DOHH2 (cell line): ENCODE measurements at regions not wholly inside any gene's neighbourhood (a gene's known extent, or its start where the extent isn't known, plus 50 kb on each side); places are given as distances from the start of the nearest gene placed in this dataset.

Experiments used
- H3F3A ChIP-seq: fragments of 200-600 bp; sonication (generic), shearing (Covaris generic); 2 replicates; pipeline ENCODE4 v1.6.0; 2016; ENCODE audit warnings: antibody characterized with exemption, mild to moderate bottlenecking; ENCODE audit not compliant: control insufficient read depth, insufficient read depth
- H3K27ac ChIP-seq: fragments of 200-600 bp; sonication (generic); 2 replicates; pipeline ENCODE4 v1.5.1; 2014; ENCODE audit warnings: low read depth, mild to moderate bottlenecking, low read length, moderate library complexity
- H3K27me3 ChIP-seq: fragments of 200-600 bp; sonication (generic); 2 replicates; pipeline ENCODE4 v1.6.1; 2014; ENCODE audit warnings: mild to moderate bottlenecking, low read length, mixed read lengths; ENCODE audit not compliant: control insufficient read depth
- H3K36me3 ChIP-seq: fragments of 200-600 bp; sonication (generic); 2 replicates; pipeline ENCODE4 v1.6.1; 2014; ENCODE audit warnings: mild to moderate bottlenecking, low read length, moderate library complexity, mixed read lengths; ENCODE audit not compliant: control insufficient read depth
- H3K4me1 ChIP-seq: fragments of 200-600 bp; sonication (generic); 2 replicates; pipeline ENCODE4 v1.6.1; 2014; ENCODE audit warnings: mild to moderate bottlenecking, low read length, mixed read lengths; ENCODE audit not compliant: control insufficient read depth
- H3K4me2 ChIP-seq: fragments of 200-600 bp; sonication (generic); 2 replicates; pipeline ENCODE4 v1.6.0; 2014; ENCODE audit warnings: mild to moderate bottlenecking, low read length, moderate library complexity
- H3K4me3 ChIP-seq: fragments of 200-600 bp; sonication (generic); 2 replicates; pipeline ENCODE4 v1.5.1; 2014; ENCODE audit warnings: mild to moderate bottlenecking, low read length, mixed read lengths
- H3K79me2 ChIP-seq: fragments of 200-600 bp; sonication (generic); 2 replicates; pipeline ENCODE4 v1.6.1; 2014; ENCODE audit warnings: mild to moderate bottlenecking, low read length, mixed read lengths; ENCODE audit not compliant: control insufficient read depth
- H3K9me2 ChIP-seq: fragments of 200-600 bp; sonication (generic); replicated peaks from 2 replicates; pipeline ENCODE4 v1.6.1; 2014; ENCODE audit warnings: mild to moderate bottlenecking, low read length, mixed read lengths; ENCODE audit not compliant: control insufficient read depth
- H3K9me3 ChIP-seq: fragments of 200-600 bp; sonication (generic); 2 replicates; pipeline ENCODE4 v1.6.1; 2014; ENCODE audit warnings: antibody characterized with exemption, low read length, mixed read lengths; ENCODE audit not compliant: control insufficient read depth, insufficient read depth
- H4K20me1 ChIP-seq: fragments of 200-600 bp; sonication (generic); 2 replicates; pipeline ENCODE4 v1.6.0; 2014; ENCODE audit warnings: low read depth, mild to moderate bottlenecking, antibody characterized with exemption, low read length, moderate library complexity; ENCODE audit not compliant: control insufficient read depth, insufficient read depth
- CTCF ChIP-seq: fragments of 200-600 bp; sonication (generic); IDR thresholded peaks from one replicate; pipeline ENCODE4 v1.5.1; 2014; ENCODE audit warnings: antibody characterized with exemption, mild to moderate bottlenecking, low read depth, low read length; ENCODE audit not compliant: poor library complexity, severe bottlenecking
- EZH2phosphoT487 ChIP-seq: fragments of 200-600 bp; sonication (generic); IDR thresholded peaks from 2 replicates; pipeline ENCODE4 v1.6.1; 2017; ENCODE audit warnings: borderline replicate concordance, mild to moderate bottlenecking, antibody characterized with exemption, low read length, moderate library complexity, mixed read lengths

GRCh38 chr5:96300976-96301375 lies 132.1 kb downstream of the PCSK1 start:
- no peak overlapping the region for H3K4me2 ChIP-seq
- no peak overlapping the region for H3K27ac ChIP-seq
- TF ChIP-seq CTCF (no peak), EZH2phosphoT487 (no peak)
- H3K79me2 ChIP-seq, result no peaks in the 10 kb centered on the region
- no peaks in the 10 kb centered on the region for H3F3A ChIP-seq
- H3K36me3 ChIP-seq, result no peaks in the 10 kb centered on the region
- H3K9me2 ChIP-seq, result no peaks in the 10 kb centered on the region
- no peak overlapping the region for H3K4me3 ChIP-seq
- no peaks in the 10 kb centered on the region for H3K4me1 ChIP-seq
- H4K20me1 ChIP-seq, result no peaks in the 10 kb centered on the region
- H3K27me3 ChIP-seq, result no peaks in the 10 kb centered on the region
- no peaks in the 10 kb centered on the region for H3K9me3 ChIP-seq

GRCh38 chr5:96297867-96298266 lies 135.2 kb downstream of the PCSK1 start:
- Histone ChIP-seq H4K20me1 (no peaks in the 10 kb centered on the region), H3K27me3 (no peaks in the 10 kb centered on the region), H3K4me1 (no peaks in the 10 kb centered on the region), H3F3A (no peaks in the 10 kb centered on the region), H3K36me3 (no peaks in the 10 kb centered on the region), H3K9me2 (no peaks in the 10 kb centered on the region), H3K79me2 (no peaks in the 10 kb centered on the region), H3K4me3 (no peak overlapping the region), H3K4me2 (no peak overlapping the region), H3K9me3 (no peaks in the 10 kb centered on the region), H3K27ac (no peak overlapping the region)
- no peak for TF ChIP-seq EZH2phosphoT487
- TF ChIP-seq CTCF, result no peak

GRCh38 chr5:96297290-96297689 lies 135.8 kb downstream of the PCSK1 start:
- Histone ChIP-seq H3K36me3 (no peaks in the 10 kb centered on the region), H3K9me3 (no peaks in the 10 kb centered on the region), H3F3A (no peaks in the 10 kb centered on the region), H3K79me2 (no peaks in the 10 kb centered on the region), H4K20me1 (no peaks in the 10 kb centered on the region), H3K27me3 (no peaks in the 10 kb centered on the region), H3K9me2 (no peaks in the 10 kb centered on the region), H3K4me3 (no peak overlapping the region), H3K27ac (no peak overlapping the region), H3K4me2 (no peak overlapping the region), H3K4me1 (no peaks in the 10 kb centered on the region)
- TF ChIP-seq CTCF (no peak), EZH2phosphoT487 (no peak)

- no peaks in the 10 kb centered on the region for H3F3A ChIP-seq
- no peak overlapping the region for H3K4me2 ChIP-seq
- no peak overlapping the region for H3K4me3 ChIP-seq
- H3K79me2 ChIP-seq, result no peaks in the 10 kb centered on the region
- H3K36me3 ChIP-seq, result no peaks in the 10 kb centered on the region
- TF ChIP-seq CTCF (no peak), EZH2phosphoT487 (no peak)
- no peaks in the 10 kb centered on the region for H3K4me1 ChIP-seq
- no peaks in the 10 kb centered on the region for H3K9me2 ChIP-seq
- no peaks in the 10 kb centered on the region for H3K27me3 ChIP-seq
- no peaks in the 10 kb centered on the region for H3K9me3 ChIP-seq
- H3K27ac ChIP-seq, result no peak overlapping the region
- no peaks in the 10 kb centered on the region for H4K20me1 ChIP-seq
These were observed 138.2 kb downstream of the PCSK1 start for GRCh38 chr5:96294884-96295202.
